AG10803 (cell line): ENCODE measurements at regions not wholly inside any gene's neighbourhood (a gene's known extent, or its start where the extent isn't known, plus 50 kb on each side); places are given as distances from the start of the nearest gene placed in this dataset.

Experiments used
- DNase-seq: peaks from one replicate; pipeline ENCODE4 v3.0.0; 2010; ENCODE audit warnings: low read depth
- H3K4me3 ChIP-seq: 2 replicates; pipeline ENCODE4 v1.5.1; 2011; ENCODE audit warnings: mild to moderate bottlenecking, low read length, control low read depth
- TF ChIP-seq, protein P1 (sequence below): conservative IDR thresholded peaks from 2 replicates; pipeline ENCODE4 v1.5.1; 2011; ENCODE audit warnings: mild to moderate bottlenecking, low read length, control low read depth, inconsistent platforms

DNA sequence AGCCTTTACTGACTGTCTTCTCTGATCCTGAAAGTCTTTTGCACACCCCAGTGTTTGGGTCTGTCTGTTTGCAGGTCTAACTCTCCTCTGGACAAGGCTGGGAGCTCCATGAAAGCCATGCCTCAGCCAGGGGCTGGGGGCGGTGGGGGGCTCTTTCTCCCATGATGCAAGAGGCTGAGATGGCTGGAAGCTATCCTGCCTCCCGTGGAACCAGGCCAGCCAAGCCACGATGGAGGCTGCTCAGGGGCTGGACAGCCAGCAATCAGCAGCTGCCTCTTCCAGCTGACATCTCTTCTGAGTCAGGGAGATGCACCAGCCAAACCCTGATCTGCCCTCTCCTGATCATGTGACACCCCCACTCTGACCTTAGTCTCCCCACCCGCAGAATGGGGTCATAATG is 154.0 kb downstream of the BARX1 start:
- TF ChIP-seq, protein P1, sequence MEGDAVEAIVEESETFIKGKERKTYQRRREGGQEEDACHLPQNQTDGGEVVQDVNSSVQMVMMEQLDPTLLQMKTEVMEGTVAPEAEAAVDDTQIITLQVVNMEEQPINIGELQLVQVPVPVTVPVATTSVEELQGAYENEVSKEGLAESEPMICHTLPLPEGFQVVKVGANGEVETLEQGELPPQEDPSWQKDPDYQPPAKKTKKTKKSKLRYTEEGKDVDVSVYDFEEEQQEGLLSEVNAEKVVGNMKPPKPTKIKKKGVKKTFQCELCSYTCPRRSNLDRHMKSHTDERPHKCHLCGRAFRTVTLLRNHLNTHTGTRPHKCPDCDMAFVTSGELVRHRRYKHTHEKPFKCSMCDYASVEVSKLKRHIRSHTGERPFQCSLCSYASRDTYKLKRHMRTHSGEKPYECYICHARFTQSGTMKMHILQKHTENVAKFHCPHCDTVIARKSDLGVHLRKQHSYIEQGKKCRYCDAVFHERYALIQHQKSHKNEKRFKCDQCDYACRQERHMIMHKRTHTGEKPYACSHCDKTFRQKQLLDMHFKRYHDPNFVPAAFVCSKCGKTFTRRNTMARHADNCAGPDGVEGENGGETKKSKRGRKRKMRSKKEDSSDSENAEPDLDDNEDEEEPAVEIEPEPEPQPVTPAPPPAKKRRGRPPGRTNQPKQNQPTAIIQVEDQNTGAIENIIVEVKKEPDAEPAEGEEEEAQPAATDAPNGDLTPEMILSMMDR, result no peak

DNA sequence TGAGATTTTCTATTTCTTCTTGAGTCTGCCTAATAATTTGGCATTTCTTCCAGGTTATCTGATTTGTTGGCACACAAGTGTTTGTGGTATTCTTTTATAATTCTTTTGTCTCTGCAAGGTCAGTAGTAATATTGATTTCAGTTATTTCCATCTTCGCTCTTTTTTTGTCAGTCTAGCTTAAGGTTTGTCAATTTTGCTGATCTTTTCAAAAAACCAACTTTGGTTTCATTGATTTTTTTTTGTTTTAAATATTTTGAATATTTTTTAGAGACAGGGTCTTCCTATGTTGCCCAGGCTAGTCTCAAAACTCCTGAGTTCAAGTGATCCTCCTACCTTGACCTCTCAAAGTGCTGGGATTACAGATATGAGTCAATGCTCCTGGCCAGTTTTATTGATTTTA is 162.8 kb downstream of the BARX1 start:
- DNase-seq, result no peak
- TF ChIP-seq, protein P1, result no peak
- no peak overlapping the region for H3K4me3 ChIP-seq

More for the DNA sequence above, 154.0 kb downstream of the BARX1 start:
- H3K4me3 ChIP-seq, result no peak overlapping the region
- no peak for DNase-seq

DNA sequence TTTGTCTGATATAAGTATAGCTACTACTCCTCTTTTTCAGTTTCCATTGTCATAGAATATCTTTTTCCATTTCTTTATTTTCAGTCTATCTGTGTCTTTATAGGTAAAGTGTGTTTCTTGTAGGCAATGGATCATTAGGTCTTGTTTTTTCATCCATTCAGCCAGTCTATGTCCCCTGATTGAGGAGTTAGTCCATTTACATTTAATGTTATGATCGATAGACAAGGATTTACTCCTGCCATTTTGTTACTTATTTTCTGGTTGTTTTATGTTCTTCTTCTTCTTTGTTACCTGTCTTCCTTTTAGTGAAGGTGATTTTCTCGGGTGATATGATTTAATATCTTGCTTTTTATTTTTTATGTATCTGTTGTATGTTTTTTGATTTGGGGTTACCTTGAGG is 169.0 kb downstream of the BARX1 start:
- no peak for DNase-seq
- TF ChIP-seq, protein P1, result no peak
- H3K4me3 ChIP-seq, result no peak overlapping the region

DNA sequence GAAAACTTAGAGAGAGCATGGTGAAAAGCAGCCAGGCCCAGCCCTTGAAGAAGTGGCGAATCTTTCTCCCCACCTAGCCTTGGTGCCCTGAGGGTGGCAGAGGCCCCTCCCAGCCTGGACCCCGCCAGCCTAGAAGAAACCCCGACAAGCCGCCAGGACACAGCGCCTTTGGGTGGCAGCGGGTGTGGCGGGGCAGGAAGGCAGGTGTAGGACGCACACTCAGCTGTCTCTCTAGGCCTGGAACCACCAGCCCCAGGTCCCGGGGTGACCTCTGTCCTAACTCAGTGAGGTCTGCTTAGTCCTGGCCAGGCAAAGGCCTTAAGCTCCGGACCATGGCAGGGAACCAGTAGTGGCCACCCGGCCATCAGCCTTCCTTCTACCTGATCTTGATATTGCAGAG is 178.3 kb downstream of the BARX1 start:
- H3K4me3 ChIP-seq, result no peak overlapping the region
- no peak for DNase-seq
- TF ChIP-seq, protein P1, result no peak

DNA sequence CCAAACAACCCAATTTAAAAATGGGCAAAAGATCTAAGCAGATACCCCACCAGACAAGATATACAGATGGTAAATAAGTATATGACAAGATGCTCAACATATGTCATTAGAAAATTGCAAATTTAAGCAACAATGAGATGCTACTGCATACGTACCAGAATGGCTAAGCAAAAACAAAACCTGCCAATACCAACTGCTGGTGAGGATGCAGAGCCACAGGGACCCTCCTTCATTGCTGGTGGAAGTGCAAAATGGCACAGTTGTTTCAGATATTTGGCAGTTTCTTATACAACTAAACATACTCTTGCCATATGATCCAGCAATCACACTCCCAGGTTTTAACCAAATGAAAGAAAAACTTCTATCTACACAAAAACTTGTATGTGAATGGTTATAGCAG is 178.9 kb downstream of the BARX1 start:
- TF ChIP-seq, protein P1, result no peak
- DNase-seq, result no peak
- no peak overlapping the region for H3K4me3 ChIP-seq

DNA sequence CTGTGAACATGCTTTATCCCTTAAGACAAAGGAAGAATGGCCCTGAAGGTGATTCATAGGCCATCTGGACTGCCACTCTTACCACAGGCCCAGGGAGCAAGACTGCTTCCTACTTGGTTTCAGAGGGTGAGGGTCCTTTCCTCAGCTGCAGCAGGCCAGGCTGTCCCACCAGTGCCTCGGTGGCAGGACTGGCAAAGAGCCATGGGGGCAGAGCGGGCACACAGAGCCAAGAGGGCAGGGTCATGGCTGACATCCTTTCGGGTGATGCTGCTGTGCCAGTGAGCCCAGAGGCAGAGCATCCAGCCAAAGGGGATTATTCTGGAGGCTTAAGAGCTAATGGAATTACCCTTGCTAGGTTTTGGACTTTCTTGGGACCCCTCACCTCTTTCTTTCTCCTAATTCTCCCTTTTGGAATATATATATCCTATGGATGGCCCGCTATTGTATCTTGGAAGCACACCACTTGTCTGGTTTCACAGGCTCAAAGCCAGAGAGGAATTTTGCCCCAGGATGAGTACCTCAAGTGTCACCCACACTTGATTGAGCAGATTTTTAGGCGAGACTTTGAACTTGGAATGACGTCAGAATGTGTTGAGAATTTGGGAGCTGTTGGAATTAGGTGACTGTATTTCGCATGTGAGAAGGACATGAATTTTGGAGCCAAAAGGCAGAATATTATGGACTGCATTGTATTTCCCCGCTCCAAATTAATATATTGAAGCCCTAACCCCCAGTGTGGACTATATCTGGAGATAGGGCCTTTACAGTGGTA is 180.6 kb downstream of the BARX1 start:
- TF ChIP-seq, protein P1, result no peak
- DNase-seq, result no peak
- H3K4me3 ChIP-seq, result no peak overlapping the region

DNA sequence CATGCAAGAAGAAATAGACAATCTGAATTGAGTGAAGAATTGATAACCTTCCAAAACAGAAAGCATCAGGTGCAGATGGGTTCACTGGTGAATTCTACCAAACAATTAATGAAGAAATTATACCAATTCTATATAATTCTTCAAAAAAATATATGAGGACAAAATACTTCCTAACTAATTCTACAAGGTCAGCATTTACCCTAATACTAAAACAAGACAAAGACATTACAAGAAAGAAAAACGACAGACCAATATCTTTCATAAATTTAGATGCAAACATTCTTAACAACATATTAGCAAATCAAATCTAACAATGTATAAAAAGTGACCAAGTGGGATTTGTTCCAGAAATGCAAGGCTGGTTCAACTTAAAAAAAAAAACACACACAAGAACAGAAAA is 183.9 kb downstream of the BARX1 start:
- TF ChIP-seq, protein P1, result no peak
- no peak overlapping the region for H3K4me3 ChIP-seq

More for the DNA sequence above, 183.9 kb downstream of the BARX1 start:
- DNase-seq, result no peak
